MM.1S (cell line): ENCODE measurements at regions not wholly inside any gene's neighbourhood (a gene's known extent, or its start where the extent isn't known, plus 50 kb on each side); places are given as distances from the start of the nearest gene placed in this dataset.

ENCODE experiments used
- CTCF ChIP-seq: fragments of 300-600 bp; sonication (generic); IDR thresholded peaks from 2 replicates; pipeline ENCODE4 v1.5.1; 2016; ENCODE audit warnings: antibody characterized with exemption, low read length, mixed read lengths
- EZH2 ChIP-seq: fragments of 300-600 bp; sonication (generic); optimal IDR thresholded peaks from 2 replicates; pipeline ENCODE3; 2017; ENCODE audit warnings: low read depth, mild to moderate bottlenecking, antibody characterized with exemption, low read length, mixed read lengths
- EZH2phosphoT487 ChIP-seq: fragments of 300-600 bp; sonication (generic); IDR thresholded peaks from 2 replicates; pipeline ENCODE4 v1.6.1; 2018; ENCODE audit warnings: antibody characterized with exemption, low read length

GRCh38 chr2:215620528-215620927 lies 184.7 kb upstream of the FN1 start:
- TF ChIP-seq CTCF (no peak), EZH2 (no peak), EZH2phosphoT487 (no peak)
